ENCODE measurements at regions not wholly inside any gene's neighbourhood (a gene's known extent, or its start where the extent isn't known, plus 50 kb on each side); places are given as distances from the start of the nearest gene placed in this dataset.

- TF ChIP-seq CTCF (IDR thresholded peaks at IDR 0.05) = no peak
- no peak for TF ChIP-seq HMGXB4 (CRISPR knock-in tag; IDR thresholded peaks at IDR 0.05; ENCODE audit: borderline replicate concordance)
- TF ChIP-seq KDM5A (IDR thresholded peaks at IDR 0.05) = no peak
Observed at GRCh38 chr16:86220561-86220960, 289.8 kb upstream of the FOXF1 start.

Data from A549 (cell line).